Thoracic aorta (tissue), 2 donors: ENCODE measurements at regions not wholly inside any gene's neighbourhood (a gene's known extent, or its start where the extent isn't known, plus 50 kb on each side); places are given as distances from the start of the nearest gene placed in this dataset.
"Not testable (repeated sequence)": the region's sequence is repeated elsewhere in the genome, so short reads cannot be mapped to it uniquely, and the experiment has no call there.

ENCODE experiments used
- ATAC-seq: fragments of 150-250 bp; one replicate; pipeline ENCODE4 v1.8.0; 2017; ENCODE audit warnings: low read depth; ENCODE audit not compliant: insufficient number of reproducible peaks, low FRiP score
- DNase-seq: peaks from one replicate; pipeline ENCODE4 v3.0.0-alpha.2; 2020; ENCODE audit warnings: low spot score
- H3K27ac ChIP-seq, 2 donors: fragments of 200-600 bp; sonication (generic); 1 replicate in 1 of 2; 2 replicates in 1 of 2; pipeline ENCODE4 v1.5.1; 2016; ENCODE audit warnings: mild to moderate bottlenecking in 2 of 2, moderate library complexity in 2 of 2
- H3K27me3 ChIP-seq: fragments of 200-600 bp; sonication (generic); replicated peaks from 2 replicates; pipeline ENCODE4 v1.6.0; 2016; ENCODE audit warnings: mild to moderate bottlenecking; ENCODE audit not compliant: insufficient read depth
- H3K36me3 ChIP-seq: fragments of 200-600 bp; sonication (generic); one replicate; pipeline ENCODE4 v1.5.1; 2016
- H3K4me1 ChIP-seq, 2 donors: fragments of 200-600 bp; sonication (generic); 1 replicate in 1 of 2; 2 replicates in 1 of 2; pipeline versions ENCODE4 v1.5.1 to v1.6.0; 2016; ENCODE audit warnings: low read depth in 2 of 2, mild to moderate bottlenecking in 1 of 2; ENCODE audit not compliant: control insufficient read depth in 1 of 2
- H3K4me3 ChIP-seq: fragments of 200-600 bp; sonication (generic); 2 replicates; pipeline ENCODE4 v1.5.1; 2016; ENCODE audit warnings: mild to moderate bottlenecking
- H3K9me3 ChIP-seq: fragments of 200-600 bp; sonication (generic); 2 replicates; pipeline ENCODE4 v1.5.1; 2016
- TF ChIP-seq, protein P1 (sequence below): fragments of 200-600 bp; sonication (generic); IDR thresholded peaks from one replicate; pipeline ENCODE4 v1.5.1; 2019; ENCODE audit warnings: antibody characterized with exemption

DNA sequence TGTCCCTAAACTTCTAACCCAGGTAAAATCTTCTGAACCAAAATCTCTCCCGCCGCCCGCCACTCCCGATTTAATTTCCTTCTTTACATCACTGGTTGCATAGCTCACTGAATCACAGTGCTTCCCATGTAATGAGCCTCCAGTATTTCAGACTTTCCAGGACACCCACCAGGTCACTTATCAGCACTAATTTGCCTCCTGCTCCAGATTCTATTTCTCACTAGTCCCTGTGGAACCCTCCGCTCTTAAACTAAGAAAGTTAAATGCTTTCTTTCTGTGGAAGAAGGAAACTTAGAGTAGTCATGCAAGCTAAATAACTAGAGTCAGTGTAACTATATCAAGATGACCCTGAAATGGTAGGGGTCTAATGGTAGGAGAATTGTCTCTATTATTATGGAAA is 106.6 kb upstream of the OPCML start:
- no peaks in the 10 kb centered on the region for H3K9me3 ChIP-seq
- TF ChIP-seq, protein P1, sequence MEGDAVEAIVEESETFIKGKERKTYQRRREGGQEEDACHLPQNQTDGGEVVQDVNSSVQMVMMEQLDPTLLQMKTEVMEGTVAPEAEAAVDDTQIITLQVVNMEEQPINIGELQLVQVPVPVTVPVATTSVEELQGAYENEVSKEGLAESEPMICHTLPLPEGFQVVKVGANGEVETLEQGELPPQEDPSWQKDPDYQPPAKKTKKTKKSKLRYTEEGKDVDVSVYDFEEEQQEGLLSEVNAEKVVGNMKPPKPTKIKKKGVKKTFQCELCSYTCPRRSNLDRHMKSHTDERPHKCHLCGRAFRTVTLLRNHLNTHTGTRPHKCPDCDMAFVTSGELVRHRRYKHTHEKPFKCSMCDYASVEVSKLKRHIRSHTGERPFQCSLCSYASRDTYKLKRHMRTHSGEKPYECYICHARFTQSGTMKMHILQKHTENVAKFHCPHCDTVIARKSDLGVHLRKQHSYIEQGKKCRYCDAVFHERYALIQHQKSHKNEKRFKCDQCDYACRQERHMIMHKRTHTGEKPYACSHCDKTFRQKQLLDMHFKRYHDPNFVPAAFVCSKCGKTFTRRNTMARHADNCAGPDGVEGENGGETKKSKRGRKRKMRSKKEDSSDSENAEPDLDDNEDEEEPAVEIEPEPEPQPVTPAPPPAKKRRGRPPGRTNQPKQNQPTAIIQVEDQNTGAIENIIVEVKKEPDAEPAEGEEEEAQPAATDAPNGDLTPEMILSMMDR = no peak
- DNase-seq = no peak

DNA sequence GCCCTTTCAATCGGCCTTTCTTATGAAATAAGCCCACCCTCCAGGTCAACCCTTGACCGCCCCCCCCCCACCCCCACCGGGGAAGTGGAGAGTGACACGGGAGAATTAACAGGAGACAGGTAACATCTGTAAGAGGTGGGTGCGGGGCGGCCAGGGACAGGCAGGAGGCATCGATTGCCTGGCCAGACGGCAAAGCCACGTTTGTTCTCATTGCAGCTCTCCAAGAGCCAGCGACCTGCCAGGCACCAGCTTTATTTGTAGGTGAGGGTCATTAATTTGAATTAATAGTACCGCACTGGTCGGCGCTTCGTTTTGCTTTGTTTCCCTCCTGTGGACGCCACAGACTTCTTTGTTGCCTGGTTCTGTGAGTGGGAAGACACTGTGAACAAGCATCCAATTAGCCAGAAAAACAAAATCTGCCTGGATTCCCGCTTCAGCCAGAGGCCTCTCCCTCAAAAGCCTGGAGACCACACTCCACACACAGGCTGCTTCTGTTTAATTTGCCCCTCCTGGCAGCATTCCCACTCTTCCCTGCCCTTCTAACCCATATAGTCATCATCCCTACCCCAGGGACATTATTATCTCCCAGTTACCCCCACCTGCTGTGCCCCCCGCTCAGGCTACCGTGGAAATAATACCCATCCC is 104.5 kb upstream of the OPCML start:
- no peak for ATAC-seq

More for the DNA sequence above, 106.6 kb upstream of the OPCML start:
- Histone ChIP-seq H3K4me3 (no peak overlapping the region), H3K36me3 (no peaks in the 10 kb centered on the region), H3K27ac (no peak overlapping the region), H3K4me1 (no peaks in the 10 kb centered on the region), H3K27me3 (no peaks in the 10 kb centered on the region)
- ATAC-seq = no peak

DNA sequence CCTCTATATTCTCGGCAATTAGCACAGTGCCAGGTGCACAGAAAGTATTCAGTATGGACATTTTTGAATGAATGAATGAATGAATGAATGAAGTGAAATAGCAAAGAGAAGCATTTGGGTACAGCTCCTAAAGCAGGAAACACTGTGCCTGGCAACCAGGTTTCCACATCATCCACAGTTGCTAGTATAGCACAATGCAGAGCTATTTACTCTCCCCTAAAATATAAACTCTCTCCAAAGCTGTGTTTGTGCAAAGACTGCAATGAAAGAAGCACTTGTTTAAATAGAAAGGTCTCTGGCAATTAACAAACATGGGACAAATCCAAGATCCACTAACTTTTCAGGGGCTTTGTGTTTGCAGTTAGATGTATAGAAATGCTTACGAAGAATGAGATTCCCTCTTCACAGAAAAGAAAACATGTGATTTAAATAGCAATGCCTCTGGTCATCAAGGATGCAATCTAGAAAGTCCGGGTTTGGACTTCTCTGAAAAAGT is 103.0 kb upstream of the OPCML start:
- no peaks in the 10 kb centered on the region for H3K36me3 ChIP-seq
- ATAC-seq (no peak), DNase-seq (no peak)
- no peak overlapping the region for H3K4me3 ChIP-seq
- no peaks in the 10 kb centered on the region for H3K27me3 ChIP-seq
- TF ChIP-seq, protein P1 = no peak
- no peaks in the 10 kb centered on the region for H3K4me1 ChIP-seq
- no peak overlapping the region for H3K27ac ChIP-seq
- H3K9me3 ChIP-seq = no peaks in the 10 kb centered on the region

More for the DNA sequence above, 104.5 kb upstream of the OPCML start:
- DNase-seq = no peak
- Histone ChIP-seq H3K4me3 (no peak overlapping the region), H3K36me3 (no peaks in the 10 kb centered on the region), H3K4me1 (no peaks in the 10 kb centered on the region), H3K27me3 (no peaks in the 10 kb centered on the region), H3K9me3 (no peaks in the 10 kb centered on the region), H3K27ac (no peak overlapping the region)
- TF ChIP-seq, protein P1 = no peak

DNA sequence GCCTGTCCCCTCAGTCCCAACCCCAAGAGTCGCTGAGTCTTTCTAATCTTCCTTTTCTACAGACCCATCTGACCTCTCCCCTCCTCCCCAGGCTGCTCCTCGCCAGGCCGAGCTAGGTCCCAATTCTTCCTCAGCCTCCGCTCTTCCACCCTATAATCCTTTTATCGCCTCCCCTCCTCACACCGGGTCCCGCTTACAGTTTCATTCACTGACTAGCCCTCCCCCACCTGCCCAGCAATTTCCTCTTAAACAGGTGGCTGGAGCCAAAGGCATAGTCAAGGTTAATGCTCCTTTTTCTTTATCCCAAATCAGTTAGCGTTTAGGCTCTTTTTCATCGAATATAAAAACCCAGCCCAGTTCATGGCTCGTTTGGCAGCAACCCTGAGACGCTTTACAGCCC is 96.1 kb upstream of the OPCML start:
- not testable (repeated sequence) for H3K4me1 ChIP-seq, H3K9me3 ChIP-seq, H3K4me3 ChIP-seq, DNase-seq, H3K27ac ChIP-seq, ATAC-seq, H3K27me3 ChIP-seq, H3K36me3 ChIP-seq

DNA sequence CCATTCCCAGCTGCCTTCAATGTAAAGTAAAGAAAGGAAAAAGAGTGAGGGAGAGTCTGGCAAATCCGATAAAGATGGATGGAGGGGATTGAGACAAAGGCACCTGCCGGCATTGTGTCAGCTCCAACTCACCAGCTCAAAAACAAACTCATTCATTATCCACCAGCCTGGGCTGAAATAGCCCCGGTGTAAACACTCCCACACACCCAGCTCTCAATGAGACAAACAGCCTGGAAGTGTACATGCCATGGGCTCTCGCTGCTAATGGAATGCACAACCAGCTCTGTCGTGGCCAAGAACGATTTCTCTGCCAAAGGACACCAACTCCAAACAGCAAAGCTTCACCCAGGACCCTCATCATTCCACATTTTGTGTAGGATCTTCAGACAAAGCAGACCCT is 89.3 kb upstream of the OPCML start:
- Histone ChIP-seq H3K4me3 (no peak overlapping the region), H3K9me3 (peaks cover 3% of the 10 kb centered on the region), H3K4me1 (no peaks in the 10 kb centered on the region), H3K36me3 (no peaks in the 10 kb centered on the region), H3K27me3 (no peaks in the 10 kb centered on the region), H3K27ac (no peak overlapping the region)
- DNase-seq = no peak
- TF ChIP-seq, protein P1 = no peak
- no peak for ATAC-seq

DNA sequence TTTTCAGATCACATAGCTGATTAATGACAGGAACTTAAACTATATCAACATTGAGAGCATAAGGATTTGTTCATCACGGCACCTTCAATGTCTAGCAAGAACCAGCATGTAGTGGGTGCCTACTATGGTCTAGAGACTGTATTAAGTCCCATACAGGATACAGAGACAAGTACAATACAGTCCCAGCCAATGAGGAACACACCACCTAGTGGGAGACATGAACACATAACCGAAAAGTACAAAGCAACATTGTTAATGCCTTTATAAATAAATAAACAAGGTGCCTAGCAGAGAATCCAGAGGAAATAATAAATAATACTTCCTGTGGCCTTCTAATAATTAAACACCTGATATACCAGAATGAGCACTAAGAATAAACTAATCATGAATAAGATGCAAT is 87.7 kb upstream of the OPCML start:
- Histone ChIP-seq H3K9me3 (peaks cover 3% of the 10 kb centered on the region), H3K4me3 (no peak overlapping the region), H3K36me3 (no peaks in the 10 kb centered on the region), H3K4me1 (no peaks in the 10 kb centered on the region), H3K27ac (no peak overlapping the region), H3K27me3 (no peaks in the 10 kb centered on the region)
- DNase-seq (no peak), ATAC-seq (no peak)
- TF ChIP-seq, protein P1 = no peak
